IMR-90 (cell line): ENCODE measurements at regions not wholly inside any gene's neighbourhood (a gene's known extent, or its start where the extent isn't known, plus 50 kb on each side); places are given as distances from the start of the nearest gene placed in this dataset.

Experiments used
- ATAC-seq: fragments of 200-7000 bp; cut with Tn5 transposase; 2 replicates; pipeline ENCODE4 v1.9.1; 2020; ENCODE audit warnings: low read depth, mild to moderate bottlenecking, moderate library complexity
- BruUV-seq: library from RNA; stranded (reverse); fragments of 400-500 nt; replicated peaks from 2 replicates; lab custom pipeline; 2021; lab: Mats Ljungman, UMichigan
- CTCF ChIA-PET: fragments of 300-600 bp; formaldehyde crosslinking; extraction: SDS; loops from one replicate; lab custom pipeline; 2021; ENCODE audit warnings: antibody characterized with exemption; lab: Yijun Ruan, JAX
- POLR2A ChIA-PET: fragments of 300-600 bp; sonication (Branson Sonifier 250); formaldehyde crosslinking; loops from one replicate; lab custom pipeline; 2022; ENCODE audit warnings: antibody characterized with exemption; ENCODE audit not compliant: unreplicated experiment; lab: Charles Lee
- DNase-seq: peaks from one replicate; pipeline ENCODE4 v3.0.0; 2013
- H2AFZ ChIP-seq: replicated peaks from 2 replicates; pipeline ENCODE3; 2013; ENCODE audit warnings: low read length, mild to moderate bottlenecking; ENCODE audit not compliant: poor library complexity
- H2AK5ac ChIP-seq: 2 replicates; pipeline ENCODE4 v1.6.1; 2013; ENCODE audit warnings: low read depth, low read length, inconsistent platforms
- H2AK9ac ChIP-seq: replicated peaks from 2 replicates; pipeline ENCODE3; 2013; ENCODE audit warnings: mild to moderate bottlenecking, low read depth, low read length, moderate library complexity; ENCODE audit not compliant: poor library complexity
- H2BK120ac ChIP-seq: 2 replicates; pipeline ENCODE4 v1.6.1; 2013; ENCODE audit warnings: low read depth, low read length, inconsistent platforms
- H2BK15ac ChIP-seq: 3 replicates; pipeline ENCODE4 v1.6.1; 2013; ENCODE audit warnings: low read depth, low read length, inconsistent platforms
- H2BK20ac ChIP-seq: 2 replicates; pipeline ENCODE4 v1.6.1; 2013; ENCODE audit warnings: low read depth, mild to moderate bottlenecking, inconsistent platforms, low read length, moderate library complexity
- H2BK5ac ChIP-seq: 2 replicates; pipeline ENCODE4 v1.6.1; 2013; ENCODE audit warnings: mild to moderate bottlenecking, low read depth, low read length, inconsistent platforms; ENCODE audit not compliant: poor library complexity, severe bottlenecking
- H3K14ac ChIP-seq: replicated peaks from 2 replicates; pipeline ENCODE4 v1.6.1; 2013; ENCODE audit warnings: low read depth, low read length, inconsistent platforms
- H3K18ac ChIP-seq: 2 replicates; pipeline ENCODE4 v1.6.1; 2013; ENCODE audit warnings: low read depth, low read length, control low read depth
- H3K23ac ChIP-seq: 2 replicates; pipeline ENCODE4 v1.6.1; 2013; ENCODE audit warnings: low read depth, low read length, inconsistent platforms
- H3K27ac ChIP-seq: 2 replicates; pipeline ENCODE4 v1.5.1; 2013; ENCODE audit warnings: mild to moderate bottlenecking, control low read depth, low read length; ENCODE audit not compliant: insufficient read depth
- H3K27me3 ChIP-seq: 2 replicates; pipeline ENCODE4 v1.6.1; 2013; ENCODE audit warnings: low read length; ENCODE audit not compliant: control insufficient read depth, insufficient read depth
- H3K36me3 ChIP-seq: 2 replicates; pipeline ENCODE4 v1.6.1; 2013; ENCODE audit warnings: low read length, mixed read lengths; ENCODE audit not compliant: control insufficient read depth, insufficient read depth
- H3K4ac ChIP-seq: 2 replicates; pipeline ENCODE4 v1.6.1; 2013; ENCODE audit warnings: low read depth, low read length, inconsistent platforms
- H3K4me1 ChIP-seq: 2 replicates; pipeline ENCODE4 v1.6.1; 2013; ENCODE audit warnings: low read length, mixed read lengths; ENCODE audit not compliant: control insufficient read depth, insufficient read depth
- H3K4me2 ChIP-seq: 2 replicates; pipeline ENCODE4 v1.6.1; 2013; ENCODE audit warnings: low read depth, mild to moderate bottlenecking, control low read depth, low read length, moderate library complexity
- H3K4me3 ChIP-seq: 2 replicates; pipeline ENCODE4 v1.5.1; 2013; ENCODE audit warnings: low read depth, mild to moderate bottlenecking, control low read depth, low read length, moderate library complexity; ENCODE audit not compliant: insufficient read depth
- H3K56ac ChIP-seq: 2 replicates; pipeline ENCODE4 v1.6.1; 2013; ENCODE audit warnings: low read length, inconsistent platforms; ENCODE audit not compliant: insufficient read depth; ENCODE audit errors: extremely low read depth
- H3K79me1 ChIP-seq, 2 experiments: 2 replicates each; pipeline ENCODE4 v1.6.1; 2013; ENCODE audit warnings: low read length in 2 of 2, inconsistent platforms in 1 of 2, low read depth in 1 of 2
- H3K9ac ChIP-seq: 2 replicates; pipeline ENCODE4 v1.6.1; 2013; ENCODE audit warnings: low read depth, low read length, control low read depth
- H3K9me1 ChIP-seq: 2 replicates; pipeline ENCODE4 v1.6.1; 2013; ENCODE audit warnings: low read length, inconsistent platforms; ENCODE audit not compliant: insufficient read depth
- H3K9me3 ChIP-seq: 2 replicates; pipeline ENCODE4 v1.6.1; 2013; ENCODE audit warnings: low read length; ENCODE audit not compliant: control insufficient read depth, insufficient read depth
- H4K20me1 ChIP-seq: 2 replicates; pipeline ENCODE4 v1.6.1; 2013; ENCODE audit warnings: low read length, inconsistent platforms; ENCODE audit not compliant: insufficient read depth
- H4K5ac ChIP-seq: 2 replicates; pipeline ENCODE4 v1.6.1; 2013; ENCODE audit warnings: mild to moderate bottlenecking, low read depth, low read length, control low read depth
- H4K8ac ChIP-seq, 2 experiments: 2 replicates each; pipeline ENCODE4 v1.6.1; 2013; ENCODE audit warnings: low read depth in 2 of 2, low read length in 2 of 2, control low read depth in 1 of 2, inconsistent platforms in 1 of 2
- H4K91ac ChIP-seq: 2 replicates; pipeline ENCODE4 v1.6.1; 2013; ENCODE audit warnings: low read depth, low read length, inconsistent platforms; ENCODE audit not compliant: insufficient read depth
- BHLHE40 ChIP-seq: fragments of 150-350 bp; IDR thresholded peaks from 2 replicates; pipeline ENCODE4 v1.6.1; 2016; ENCODE audit warnings: mild to moderate bottlenecking, low read depth, low read length
- CHD1 ChIP-seq: IDR thresholded peaks from 2 replicates; pipeline ENCODE4 v1.6.1; 2012; ENCODE audit warnings: low read depth, low read length, improper control_type of control experiment
- FOS ChIP-seq: fragments of 150-350 bp; IDR thresholded peaks from 2 replicates; pipeline ENCODE4 v1.6.1; 2016; ENCODE audit warnings: low read depth, low read length
- MXI1 ChIP-seq: IDR thresholded peaks from 2 replicates; pipeline ENCODE4 v1.6.1; 2012; ENCODE audit warnings: low read depth, mild to moderate bottlenecking, low read length, moderate library complexity, borderline replicate concordance
- RCOR1 ChIP-seq: IDR thresholded peaks from 2 replicates; pipeline ENCODE4 v1.6.1; 2012; ENCODE audit warnings: mild to moderate bottlenecking, low read length, improper control_type of control experiment; ENCODE audit not compliant: insufficient replicate concordance
- WGBS, 2 experiments: methylation state at CpG; one replicate each; pipeline versions ENCODE4 v1.1.5 to v1.1.7; 2013; ENCODE audit warnings: missing lambda C conversion rate in 2 of 2; ENCODE audit not compliant: insufficient read length in 1 of 2; ENCODE audit errors: extremely low coverage in 2 of 2; 5-methylcytosine and 5-hydroxymethylcytosine counted together
- dilution Hi-C: fragments of 300-500 bp; cut with HindIII; formaldehyde crosslinking; loops from one replicate; pipeline ENCODE4 v1.14.3; 2018; ENCODE audit warnings: low sequenced_read_pairs; ENCODE audit not compliant: unreplicated experiment
- in situ Hi-C: fragments of 300-500 bp; cut with MboI; formaldehyde crosslinking; loops from 3 replicates; pipeline ENCODE4 v1.14.3; 2019; ENCODE audit warnings: low sequenced_read_pairs, inconsistent platforms, mixed read lengths
- intact Hi-C: fragments of 100-400 bp; cut with micrococcal nuclease; formaldehyde crosslinking; loops from 2 replicates; pipeline ENCODE4 v1.10.0; 2022

GRCh38 chr9:38144421-38144820 lies 75.4 kb upstream of the SHB start:
- dilution Hi-C loops (no loop called here), intact Hi-C loops (loop anchor here (5.0 kb wide), 2 partner anchors 57 to 167 kb away; no protein-coding TSS in a partner anchor), in situ Hi-C loops (no loop called here)
- ATAC-seq (peak; percentile 25; the same call in 1 of the 2 replicates), DNase-seq (peak; percentile 70)
- Histone ChIP-seq H2BK5ac (no peak overlapping the region), H2BK20ac (0 out of 2 replicates have a peak overlapping the region, but pooled peaks have one; percentile 27), H3K27me3 (peaks cover 11% of the 10 kb centered on the region), H3K4me3 (no peak overlapping the region), H4K20me1 (peaks cover 5% of the 10 kb centered on the region; the same call in 1 of the 2 replicates), H3K4ac (peak overlapping the region; percentile 26; the same call in 1 of the 2 replicates), H4K5ac (no peak overlapping the region), H2BK120ac (peak overlapping the region; percentile 48), H3K4me2 (no peak overlapping the region), H4K8ac (peak overlapping the region in 1 of 2 experiments; percentile 43; a peak in 1 of 4 replicates), H3K36me3 (no peaks in the 10 kb centered on the region), H3K27ac (no peak overlapping the region), H2AK5ac (no peak overlapping the region), H2AFZ (no peak overlapping the region), H2BK15ac (no peak overlapping the region; the same call in 2 of the 3 replicates), H3K9me3 (0 out of 2 replicates have a peak, but pooled peaks cover 3% of the 10 kb centered on the region), H3K14ac (no peak overlapping the region), H3K56ac (no peak overlapping the region), H3K4me1 (peaks cover 13% of the 10 kb centered on the region), H3K23ac (no peak overlapping the region), H3K79me1 (no peaks in the 10 kb centered on the region), H3K18ac (no peak overlapping the region), H4K91ac (no peak overlapping the region), H3K9me1 (peaks cover 7% of the 10 kb centered on the region), H2AK9ac (no peak overlapping the region), H3K9ac (no peak overlapping the region)
- 0 out of 2 replicates have a peak, but pooled peaks have one; percentile 35 for TF ChIP-seq FOS
- TF ChIP-seq CHD1: no peak
- TF ChIP-seq RCOR1: no peak
- TF ChIP-seq BHLHE40: no peak
- TF ChIP-seq MXI1: no peak
- ChIA-PET POLR2A (no interaction called here), CTCF (no interaction called here)
- BruUV-seq: no TSS peak
- WGBS, 2 experiments: 33% methylated on average over 4 of the region's 4 CpGs; no CpG with 5 or more reads in 1 of the 2 experiments
